GM19397 (cell line): ENCODE measurements at regions not wholly inside any gene's neighbourhood (a gene's known extent, or its start where the extent isn't known, plus 50 kb on each side); places are given as distances from the start of the nearest gene placed in this dataset.
"Not testable (repeated sequence)": the region's sequence is repeated elsewhere in the genome, so short reads cannot be mapped to it uniquely, and the experiment has no call there.

Source experiments
- ATAC-seq: cut with Tn5 transposase; IDR thresholded peaks from one replicate; pipeline ENCODE4 v1.9.1; 2021; ENCODE audit warnings: mild to moderate bottlenecking, moderate library complexity; ENCODE audit not compliant: unreplicated experiment

DNA sequence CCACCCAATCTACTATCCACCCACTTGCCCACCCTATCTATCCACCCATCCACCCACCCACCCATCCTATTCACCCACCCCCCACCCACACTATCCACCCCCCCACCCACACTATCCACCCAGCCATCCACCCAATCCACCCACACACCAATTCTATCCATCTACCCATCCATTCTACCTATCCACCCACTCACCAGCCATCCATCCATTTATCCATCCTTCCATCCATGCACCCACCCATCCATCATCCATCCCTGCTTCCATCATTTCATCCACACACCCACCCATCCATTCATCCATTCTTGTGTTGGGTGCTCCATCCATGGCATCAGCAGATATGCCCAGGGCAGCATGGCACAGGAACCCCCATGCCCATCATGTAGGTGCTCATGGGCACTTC lies 1206.6 kb downstream of the BRD1 start:
- ATAC-seq: no peak

DNA sequence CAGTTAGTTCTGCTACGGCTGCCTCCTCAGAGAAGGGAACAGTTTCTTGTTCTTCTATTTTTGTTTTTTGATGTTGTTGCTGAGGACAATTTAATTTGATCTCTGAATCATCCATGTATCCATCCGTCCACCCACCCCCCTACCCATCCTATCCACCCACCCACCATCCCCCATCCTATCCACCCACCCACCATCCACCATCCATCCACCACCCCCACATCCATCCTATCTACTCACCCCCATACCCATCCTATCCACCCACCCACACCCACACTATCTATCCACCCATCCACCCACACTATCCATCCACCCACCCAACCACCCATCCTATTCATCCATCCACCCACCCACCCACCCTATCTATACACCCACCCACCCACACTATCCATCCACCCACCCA lies 1207.2 kb downstream of the BRD1 start:
- ATAC-seq: not testable (repeated sequence)

DNA sequence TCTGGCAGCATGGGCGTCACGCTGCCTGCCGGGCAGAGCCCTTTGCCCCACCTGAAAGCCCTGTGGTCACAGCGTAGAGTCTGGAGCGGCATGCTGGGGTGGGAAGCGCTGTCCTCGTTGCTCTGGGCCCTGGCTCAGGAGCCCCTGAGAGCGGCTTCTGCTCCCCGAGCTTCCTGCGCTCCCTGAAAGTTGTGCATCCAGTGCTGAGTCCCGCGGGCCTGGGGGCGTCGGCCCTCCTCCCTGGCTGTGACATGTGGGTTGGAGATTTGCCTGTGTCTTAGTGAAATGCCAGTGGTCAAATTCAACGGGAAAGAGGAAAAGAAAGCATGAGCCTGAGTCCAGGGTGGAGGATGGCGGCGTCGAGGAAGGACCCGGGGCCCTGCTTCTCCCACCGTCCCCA lies 1208.0 kb downstream of the BRD1 start:
- ATAC-seq: no peak

- no peak for ATAC-seq
Measured at GRCh38 chr22:48618326-48618725, 1209.3 kb downstream of the BRD1 start.

DNA sequence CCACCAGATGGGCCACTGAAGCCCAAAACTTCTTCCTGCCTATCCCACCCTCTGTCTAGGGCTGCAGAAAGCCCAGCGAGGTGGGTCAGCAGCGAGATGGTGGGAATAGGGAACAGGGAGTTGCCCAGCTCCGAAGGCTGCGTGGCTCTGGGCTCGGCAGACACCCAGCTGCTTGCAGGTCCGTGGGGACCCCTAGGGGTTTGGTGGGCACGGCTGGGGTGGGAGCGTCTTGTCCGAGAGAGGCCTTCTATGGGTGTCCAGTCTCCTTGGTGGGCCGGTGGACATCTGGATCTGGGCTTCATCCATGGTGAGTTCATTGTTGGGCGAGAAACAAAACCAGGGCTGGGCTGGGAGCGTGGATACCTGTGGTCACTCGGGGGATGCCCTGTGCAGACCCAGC lies 1211.0 kb downstream of the BRD1 start:
- ATAC-seq: no peak

DNA sequence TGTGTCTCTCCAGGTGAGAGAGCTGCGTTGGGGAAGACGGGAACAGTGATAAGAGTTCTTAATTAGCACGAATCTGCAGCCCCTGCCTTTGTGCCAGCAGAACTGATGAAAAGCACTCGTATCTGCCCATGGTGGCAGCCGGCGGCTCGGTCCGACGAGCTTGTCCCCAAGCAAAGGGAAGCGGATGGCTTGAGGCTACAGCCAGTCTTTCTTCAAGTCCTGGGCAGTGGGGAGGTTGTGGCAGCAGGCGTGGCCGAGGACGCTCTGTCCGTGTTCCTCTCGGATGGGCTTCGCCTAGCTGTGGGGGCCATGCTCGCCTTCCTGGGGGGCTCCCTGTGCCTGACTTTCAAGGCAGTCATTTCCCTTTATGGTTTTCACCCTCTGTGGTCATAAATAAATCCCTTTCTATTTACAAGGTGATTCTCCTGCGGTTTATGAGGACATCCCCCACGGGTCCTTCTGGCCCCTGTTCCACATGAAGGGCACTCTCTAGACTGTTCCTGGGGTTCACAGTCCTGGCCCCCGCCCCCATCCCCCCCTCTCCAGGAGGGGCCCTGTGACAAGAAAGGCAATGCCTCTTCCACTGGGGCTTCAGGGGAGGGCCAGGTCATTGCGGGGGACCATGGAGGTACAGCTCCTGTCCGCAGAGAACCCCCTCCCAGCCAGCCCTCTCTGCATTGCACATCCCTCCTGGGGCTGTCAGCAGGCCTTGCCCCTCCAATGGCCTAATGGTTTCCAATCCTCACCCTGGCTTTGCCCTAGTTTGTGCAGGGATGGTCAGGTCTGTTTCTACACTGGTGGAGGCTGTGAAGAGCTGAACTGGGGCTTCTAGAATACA lies 1212.3 kb downstream of the BRD1 start:
- ATAC-seq: no peak

GRCh38 chr22:48613566-48614200 lies 1214.0 kb downstream of the BRD1 start:
- ATAC-seq: no peak

DNA sequence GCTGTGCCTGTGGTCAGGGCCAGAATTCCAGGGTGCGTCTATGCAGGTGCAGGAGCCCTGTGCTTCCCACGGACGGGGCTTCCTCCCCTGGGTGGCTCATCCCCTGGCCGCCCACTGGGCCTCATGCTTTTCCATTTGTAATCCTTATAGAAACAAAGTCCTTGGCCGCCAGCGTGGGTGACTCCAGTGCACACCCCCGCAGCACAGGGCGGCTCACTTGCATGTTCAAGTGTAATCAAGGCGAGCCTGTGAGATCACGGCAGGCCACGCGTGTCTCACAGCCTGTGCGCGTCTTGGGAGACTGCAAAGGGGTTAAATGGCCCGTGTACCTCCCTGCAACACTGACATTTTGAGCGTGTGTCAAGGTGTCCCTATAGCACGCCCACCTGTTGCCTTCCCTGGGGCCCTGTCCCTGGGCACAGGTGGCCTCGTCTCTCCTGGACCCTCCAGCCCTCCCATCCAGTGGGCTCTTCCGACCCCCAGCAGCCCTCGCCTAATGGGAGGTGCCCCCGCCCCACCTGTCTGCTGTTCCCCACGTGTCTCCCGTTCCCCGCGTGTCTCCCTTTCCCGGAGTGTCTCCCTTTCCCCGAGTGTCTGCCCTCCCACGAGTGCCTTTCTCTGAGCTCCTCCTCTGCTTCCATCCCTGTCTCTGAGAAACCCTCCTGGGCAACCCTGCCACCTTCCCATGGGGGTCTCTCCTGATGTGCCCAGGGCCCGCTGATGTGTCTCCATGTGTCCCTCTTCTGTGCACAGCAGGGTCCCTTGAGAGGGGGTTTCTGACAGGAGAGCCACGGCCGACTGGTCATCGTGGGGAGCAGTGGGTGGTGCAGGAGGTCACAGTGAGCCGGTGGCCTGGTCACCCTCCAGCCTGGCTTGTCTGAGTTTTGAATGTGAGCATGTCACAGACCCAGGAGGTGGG lies 1215.3 kb downstream of the BRD1 start:
- no peak for ATAC-seq

DNA sequence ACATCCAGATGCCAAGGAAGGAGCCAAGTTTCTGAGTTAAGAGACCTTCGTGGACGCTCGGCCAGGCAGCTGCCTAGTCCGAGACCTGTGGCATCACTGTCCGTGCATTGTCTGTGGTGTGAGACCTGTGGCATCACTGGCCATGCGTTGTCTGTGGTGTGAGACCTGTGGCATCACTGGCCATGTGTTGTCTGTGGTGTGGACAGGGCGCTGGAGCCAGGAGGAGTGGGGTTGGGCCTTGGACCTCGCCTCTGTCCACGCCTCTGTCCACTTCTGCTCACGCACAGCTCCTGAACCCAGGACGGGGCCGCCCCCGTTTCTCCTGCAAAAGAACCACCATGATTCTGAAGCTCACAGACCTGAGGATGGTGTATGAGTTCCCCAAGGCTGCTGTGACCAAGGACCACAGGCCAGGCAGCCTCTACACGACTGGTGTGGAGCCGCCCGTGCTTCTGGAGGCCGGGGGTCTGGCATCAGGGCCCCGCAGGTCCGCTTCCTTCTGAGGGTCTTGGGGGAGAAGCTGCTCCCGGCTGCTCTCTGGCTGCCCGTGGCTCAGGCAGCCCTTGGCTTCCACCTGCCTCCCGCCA lies 1218.3 kb downstream of the BRD1 start:
- no peak for ATAC-seq

GRCh38 chr22:48607901-48608662 lies 1219.6 kb downstream of the BRD1 start:
- ATAC-seq: no peak

DNA sequence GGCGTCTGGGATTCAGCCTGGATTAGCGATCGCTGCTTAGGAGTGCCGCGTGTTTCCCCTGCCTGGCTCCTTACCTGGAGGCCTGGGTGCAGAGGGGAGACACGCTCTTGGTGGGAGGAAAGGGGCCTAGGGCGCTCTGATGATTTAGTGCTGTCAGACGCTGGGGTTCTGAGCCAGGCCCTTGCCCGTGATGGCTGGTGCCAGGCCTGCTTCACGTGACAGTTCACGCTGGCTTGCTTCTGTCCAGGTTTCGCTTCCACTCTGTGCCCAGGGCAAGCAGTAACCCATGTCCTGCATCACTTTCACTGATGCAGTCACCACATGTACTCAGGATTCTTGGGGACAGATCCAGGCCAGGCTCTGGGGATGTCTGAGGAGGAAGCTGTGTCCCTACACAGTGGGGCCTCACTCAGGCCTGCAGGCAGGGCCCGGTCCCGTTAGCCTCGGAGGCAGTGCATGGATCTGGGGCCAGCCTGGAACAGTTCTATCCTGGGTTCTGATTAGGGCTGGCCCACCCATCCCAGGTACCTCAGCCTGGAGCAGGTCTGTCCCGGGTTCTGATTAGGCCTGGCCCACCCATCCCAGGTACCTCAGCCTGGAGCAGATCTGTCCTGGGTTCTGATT lies 1220.9 kb downstream of the BRD1 start:
- ATAC-seq: no peak

- ATAC-seq: no peak
Measured at GRCh38 chr22:48605856-48606481, 1221.7 kb downstream of the BRD1 start.

- ATAC-seq: no peak
Measured at GRCh38 chr22:48605125-48605524, 1222.5 kb downstream of the BRD1 start.

DNA sequence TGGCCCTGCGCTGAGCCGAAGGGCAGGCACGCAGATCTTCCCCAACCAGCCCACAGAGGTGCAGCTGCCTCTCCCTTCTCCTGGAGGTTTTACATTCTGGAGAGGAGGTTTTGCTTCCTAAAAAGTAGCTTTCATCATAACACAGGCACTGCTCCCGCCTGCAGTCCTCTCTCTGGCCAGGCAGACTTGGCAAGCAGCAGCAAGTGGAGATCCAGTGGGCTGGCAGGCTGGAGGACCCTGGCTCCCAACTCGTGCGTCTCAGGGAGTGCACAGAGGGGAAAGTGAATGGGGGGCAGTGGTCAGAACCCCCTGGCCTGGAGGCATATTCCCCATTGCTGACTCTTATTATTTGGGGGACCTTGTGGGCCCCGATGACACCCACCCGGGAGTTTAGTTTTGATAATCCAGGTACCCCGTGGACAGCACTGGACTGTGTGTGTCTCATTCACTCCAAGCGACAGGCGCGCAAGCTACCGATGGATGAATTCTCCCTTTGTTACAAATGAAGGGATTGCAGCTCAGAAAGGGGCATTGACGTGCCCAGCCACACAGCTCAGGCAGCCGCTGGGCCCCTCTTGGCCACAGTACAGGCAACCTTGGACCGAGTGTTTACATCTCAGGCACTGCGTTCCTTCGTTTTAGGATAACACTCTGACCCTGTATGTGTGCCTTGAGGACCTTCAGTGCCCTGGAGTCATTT lies 1223.9 kb downstream of the BRD1 start:
- no peak for ATAC-seq

- no peak for ATAC-seq
Measured at GRCh38 chr22:48602805-48603518, 1224.7 kb downstream of the BRD1 start.

GRCh38 chr22:48600681-48601080 lies 1227.0 kb downstream of the BRD1 start:
- no peak for ATAC-seq

DNA sequence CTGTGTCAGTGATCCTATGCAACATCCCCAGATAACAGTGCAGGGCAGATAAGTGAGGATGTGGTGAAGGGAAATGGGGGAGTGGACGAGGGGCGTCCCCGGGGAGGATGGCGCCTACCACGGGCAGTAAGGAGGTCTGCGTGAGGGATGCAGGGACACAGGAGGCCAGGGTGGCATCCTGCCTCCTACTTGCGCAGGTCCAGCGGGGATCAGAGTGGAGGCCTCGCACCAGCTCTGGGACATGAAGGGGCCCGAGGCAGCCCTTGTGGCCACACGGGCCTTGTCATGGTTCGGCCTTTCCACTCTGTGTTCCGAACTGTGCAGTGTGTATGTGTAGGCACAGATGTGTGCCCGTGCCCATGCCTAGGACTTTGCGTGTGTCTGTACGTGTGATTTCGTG lies 1227.5 kb downstream of the BRD1 start:
- no peak for ATAC-seq

- no peak for ATAC-seq
Measured at GRCh38 chr22:48599346-48599745, 1228.3 kb downstream of the BRD1 start.
